GM13977 (cell line): ENCODE measurements at regions not wholly inside any gene's neighbourhood (a gene's known extent, or its start where the extent isn't known, plus 50 kb on each side); places are given as distances from the start of the nearest gene placed in this dataset.
"Not testable (repeated sequence)": the region's sequence is repeated elsewhere in the genome, so short reads cannot be mapped to it uniquely, and the experiment has no call there.

Source experiments
- DNase-seq: peaks from one replicate; pipeline ENCODE4 v3.0.0; 2012; ENCODE audit warnings: low spot score
- CTCF ChIP-seq: IDR thresholded peaks from 2 replicates; pipeline ENCODE4 v1.5.1; 2012; ENCODE audit warnings: mild to moderate bottlenecking, control low read depth; ENCODE audit not compliant: insufficient read depth; ENCODE audit errors: extremely low read depth, missing control alignments
- in situ Hi-C: fragments of 300-500 bp; cut with MboI; formaldehyde crosslinking; loops from one replicate; pipeline ENCODE4 v1.12.0; 2022; ENCODE audit warnings: low sequenced_read_pairs, low pct_unique_long_range_greater_than_20kb, mixed read lengths, inconsistent platforms; ENCODE audit not compliant: unreplicated experiment

DNA sequence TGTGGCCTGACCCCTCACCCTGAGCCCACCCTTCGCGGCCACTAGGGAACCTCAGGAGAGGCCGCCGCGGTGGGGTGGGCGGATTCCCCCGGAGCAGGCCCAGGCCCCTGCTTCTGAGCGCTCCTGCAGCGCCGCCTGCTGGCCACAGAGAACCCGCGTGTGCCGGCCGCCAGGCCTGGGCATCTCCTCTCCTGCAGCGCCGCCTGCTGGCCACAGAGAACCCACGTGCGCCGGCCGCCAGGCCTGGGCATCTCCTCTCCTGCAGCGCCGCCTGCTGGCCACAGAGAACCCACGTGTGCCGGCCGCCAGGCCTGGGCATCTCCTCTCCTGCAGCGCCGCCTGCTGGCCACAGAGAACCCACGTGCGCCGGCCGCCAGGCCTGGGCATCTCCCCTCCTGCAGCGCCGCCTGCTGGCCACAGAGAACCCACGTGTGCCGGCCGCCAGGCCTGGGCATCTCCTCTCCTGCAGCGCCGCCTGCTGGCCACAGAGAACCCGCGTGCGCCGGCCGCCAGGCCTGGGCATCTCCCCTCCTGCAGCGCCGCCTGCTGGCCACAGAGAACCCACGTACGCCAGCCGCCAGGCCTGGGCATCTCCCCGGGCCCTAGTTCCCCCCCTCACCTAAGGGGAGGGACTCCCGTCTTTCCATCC lies 126.1 kb downstream of the METRNL start:
- peak; percentile 65 for TF ChIP-seq CTCF
- DNase-seq, in situ Hi-C loops: not testable (repeated sequence)

- in situ Hi-C loops: not testable (repeated sequence)
These were observed 126.6 kb downstream of the METRNL start for GRCh38 chr17:83206036-83206394.

DNA sequence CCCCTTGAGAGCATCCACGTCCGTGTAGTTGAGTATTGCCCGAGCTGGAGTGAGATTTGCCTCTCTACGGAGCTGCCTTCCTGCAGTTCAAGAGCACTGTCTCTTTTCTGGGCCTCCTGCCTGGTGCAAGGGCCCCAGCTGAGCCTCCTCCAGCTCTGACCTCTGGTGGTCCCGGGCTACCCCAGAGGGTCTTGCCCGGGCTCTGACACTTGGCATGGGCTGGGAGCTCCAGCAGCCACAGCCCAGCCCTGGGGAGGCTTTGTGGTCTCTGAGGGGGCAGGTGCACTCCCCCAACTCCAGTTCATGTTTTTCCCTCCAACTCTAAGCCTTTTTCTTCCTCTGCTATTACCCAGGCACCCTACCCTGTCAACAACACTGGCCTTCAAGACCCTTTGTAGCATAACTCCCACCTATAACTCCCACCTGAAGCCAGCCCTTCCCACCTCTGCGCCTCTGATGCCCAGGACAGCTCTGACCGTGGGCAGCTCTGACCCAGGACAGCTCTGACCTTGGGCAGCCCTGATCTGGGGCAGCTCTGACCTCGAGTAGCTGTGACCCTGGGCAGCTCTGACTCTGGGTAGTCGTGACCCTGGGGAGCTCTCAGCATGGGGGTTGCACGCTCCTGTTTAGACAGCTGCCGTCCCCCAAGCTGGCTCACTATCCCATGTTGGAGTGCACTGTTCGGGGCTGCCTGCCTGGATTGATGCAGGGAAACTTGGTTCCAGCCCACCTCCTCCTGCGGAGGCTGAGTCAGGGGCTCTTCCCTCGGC lies 127.6 kb downstream of the METRNL start:
- in situ Hi-C loops, DNase-seq: not testable (repeated sequence)

More at GRCh38 chr17:83206036-83206394, 126.6 kb downstream of the METRNL start:
- DNase-seq: not testable (repeated sequence)

DNA sequence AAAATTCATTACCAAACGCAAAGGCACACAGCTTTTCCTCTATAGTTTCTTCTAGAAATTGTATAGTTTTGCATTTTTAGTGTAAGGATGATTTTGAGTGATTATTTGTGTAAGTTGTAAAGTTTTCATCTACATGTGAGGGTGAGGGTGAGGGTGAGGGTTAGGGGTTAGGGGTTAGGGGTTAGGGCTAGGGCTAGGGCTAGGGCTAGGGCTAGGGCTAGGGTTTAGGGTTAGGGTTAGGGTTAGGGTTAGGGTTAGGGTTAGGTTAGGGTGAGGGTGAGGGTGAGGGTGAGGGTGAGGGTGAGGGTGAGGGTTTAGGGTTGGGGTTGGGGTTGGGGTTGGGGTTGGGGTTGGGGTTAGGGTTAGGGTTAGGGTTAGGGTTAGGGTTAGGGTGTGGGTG lies 167.6 kb downstream of the METRNL start:
- in situ Hi-C loops, DNase-seq: not testable (repeated sequence)
